G401 (cell line): ENCODE measurements at regions not wholly inside any gene's neighbourhood (a gene's known extent, or its start where the extent isn't known, plus 50 kb on each side); places are given as distances from the start of the nearest gene placed in this dataset.
"Not testable (repeated sequence)": the region's sequence is repeated elsewhere in the genome, so short reads cannot be mapped to it uniquely, and the experiment has no call there.

ENCODE experiments used
- DNase-seq: peaks from one replicate; pipeline ENCODE4 v3.0.0-alpha.2; 2015; ENCODE audit warnings: low spot score
- in situ Hi-C: cut with HindIII; loops from 2 replicates; pipeline ENCODE4 v1.10.0; 2016; ENCODE audit warnings: low sequenced_read_pairs, mixed read lengths

DNA sequence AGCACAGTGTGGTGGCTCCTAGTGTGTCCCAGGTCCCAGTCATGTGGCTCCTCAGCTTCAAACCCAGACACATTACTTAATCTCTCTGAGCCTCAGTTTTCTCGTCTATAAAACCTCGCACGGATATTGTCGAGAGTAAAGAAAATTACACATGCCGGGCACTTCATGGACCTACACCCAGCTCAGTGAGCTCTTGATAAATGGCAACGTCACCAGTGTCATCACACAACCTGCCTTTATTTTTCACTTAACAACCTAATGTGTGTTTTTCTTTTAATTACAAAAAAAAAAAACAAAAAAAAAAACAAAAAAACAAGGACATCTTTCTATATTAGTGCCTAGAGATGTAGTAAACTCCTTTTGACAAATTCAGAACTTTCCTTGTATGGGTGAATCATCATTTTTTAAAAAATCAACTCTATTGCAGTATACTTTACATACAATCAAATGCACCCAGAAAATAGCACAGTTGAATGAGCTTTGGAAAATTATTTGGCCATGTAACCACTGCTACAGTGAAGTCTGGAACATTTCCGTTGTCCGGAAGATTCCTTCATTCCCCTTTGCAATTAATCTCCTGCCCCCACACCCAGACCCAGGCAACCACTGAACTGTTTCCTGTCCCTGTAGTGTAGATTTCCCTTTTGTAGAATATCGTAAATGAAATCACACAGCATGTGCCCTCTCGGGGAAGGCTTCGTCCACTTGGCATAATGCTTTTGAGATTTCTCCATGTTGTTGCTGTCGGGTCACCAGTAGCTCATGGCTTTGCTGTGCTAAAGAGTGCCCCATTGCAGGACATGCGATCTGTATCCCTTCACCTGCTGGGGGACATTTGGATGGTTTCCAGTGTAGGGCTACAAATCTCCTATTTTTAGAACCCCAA, 100.4 kb upstream of the LARP1 start:
- DNase-seq: no peak
- in situ Hi-C loops: no loop called here

DNA sequence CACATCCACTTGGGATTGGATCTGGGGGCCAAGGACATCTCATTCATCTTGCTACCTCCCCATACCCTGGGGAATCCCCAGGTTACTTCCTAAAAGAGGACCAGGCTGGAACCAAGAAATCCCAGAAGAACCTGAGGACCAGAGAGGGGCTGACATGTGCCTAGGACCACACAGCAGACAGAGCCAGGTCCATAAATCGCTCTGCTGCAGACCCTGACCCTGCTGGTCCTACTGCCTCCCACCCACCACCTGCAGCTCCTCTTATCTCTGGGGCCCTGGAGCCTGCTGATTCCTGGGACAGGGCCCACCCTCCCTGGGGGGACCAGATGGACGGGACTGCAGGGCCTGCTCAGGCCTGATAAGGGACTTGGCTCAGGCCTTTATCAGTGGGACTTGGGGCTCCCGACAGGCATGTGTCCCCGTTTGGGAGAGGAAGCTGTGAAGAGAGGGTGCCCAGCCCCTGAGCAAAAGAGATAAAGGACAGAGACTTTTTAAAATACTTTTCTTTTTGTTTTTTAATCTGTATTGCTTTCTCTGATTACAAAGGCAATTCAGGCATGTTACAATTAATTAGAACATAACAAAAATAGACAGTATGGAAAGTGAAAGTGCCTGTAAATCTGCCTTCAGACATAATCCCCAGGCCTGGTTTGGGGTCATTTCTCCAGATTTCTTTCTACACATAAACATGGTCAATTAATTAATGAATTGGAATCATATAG, 101.3 kb upstream of the LARP1 start:
- in situ Hi-C loops: no loop called here
- DNase-seq: no peak

DNA sequence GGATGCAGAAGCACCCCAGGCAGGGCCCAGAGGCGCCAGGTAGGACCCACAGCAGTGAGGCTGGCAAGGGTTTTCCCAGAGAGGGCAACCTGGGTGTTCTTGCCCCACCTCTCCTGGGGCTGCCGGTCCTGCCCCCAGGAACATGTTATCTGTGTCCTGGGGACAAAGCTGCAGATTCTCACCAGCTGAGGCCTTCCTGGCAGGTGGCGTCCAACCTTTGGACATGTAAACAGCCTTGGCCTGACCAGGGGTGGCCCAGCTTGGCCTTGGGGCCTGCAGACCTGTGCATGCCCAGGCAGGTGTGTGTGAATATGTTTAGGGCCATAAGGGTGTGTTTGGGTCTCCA, 101.8 kb upstream of the LARP1 start:
- no peak for DNase-seq
- in situ Hi-C loops: no loop called here

DNA sequence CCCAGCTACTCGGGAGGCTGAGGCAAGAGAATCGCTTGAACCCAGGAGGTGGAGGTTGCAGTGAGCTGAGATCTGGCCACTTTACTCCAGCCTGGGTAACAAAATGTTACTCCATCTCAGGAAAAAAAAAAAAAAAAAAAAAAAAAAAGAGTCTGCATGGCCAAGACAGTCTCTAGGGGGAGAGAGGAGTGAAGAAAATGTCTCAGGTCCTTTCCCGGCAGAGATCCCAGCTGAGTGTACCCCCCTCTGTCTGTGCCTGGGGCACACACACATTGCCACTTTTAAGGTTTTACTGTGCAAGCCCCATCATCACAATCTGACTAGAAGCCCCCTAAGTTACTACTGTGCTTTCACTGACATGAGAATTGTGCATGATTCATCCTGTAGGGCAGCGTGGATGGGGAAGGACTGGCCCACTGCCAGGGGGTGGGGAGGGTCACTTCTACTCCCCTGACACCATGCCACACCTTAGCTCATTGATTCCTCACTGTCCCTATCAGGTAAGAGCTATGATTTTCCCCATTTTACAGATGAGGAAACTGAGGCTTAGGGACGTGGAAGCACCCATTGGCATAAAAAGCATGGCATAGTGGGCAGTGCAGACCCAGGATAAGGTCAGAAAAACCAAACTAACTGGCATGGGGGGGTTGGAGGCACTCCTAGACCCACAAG, 102.3 kb upstream of the LARP1 start:
- in situ Hi-C loops: no loop called here
- no peak for DNase-seq

DNA sequence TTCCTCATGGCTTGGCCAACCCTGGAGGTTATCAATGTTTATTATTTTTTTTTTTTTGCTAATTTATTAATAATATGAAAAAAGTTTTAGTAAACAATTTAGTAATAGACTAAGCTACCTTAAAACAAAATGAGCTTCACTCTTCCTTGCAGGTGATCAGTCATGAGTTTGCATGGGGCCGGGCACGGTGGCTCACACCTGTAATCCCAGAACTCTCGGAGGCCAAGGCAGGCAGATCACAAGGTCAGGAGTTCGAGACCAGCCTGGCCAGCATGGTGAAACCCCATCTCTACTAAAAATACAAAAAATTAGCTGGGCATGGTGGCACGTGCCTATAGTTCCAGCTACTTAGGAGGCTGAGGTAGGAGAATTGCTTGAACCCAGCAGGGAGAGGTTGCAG, 103.4 kb upstream of the LARP1 start:
- in situ Hi-C loops, DNase-seq: not testable (repeated sequence)

DNA sequence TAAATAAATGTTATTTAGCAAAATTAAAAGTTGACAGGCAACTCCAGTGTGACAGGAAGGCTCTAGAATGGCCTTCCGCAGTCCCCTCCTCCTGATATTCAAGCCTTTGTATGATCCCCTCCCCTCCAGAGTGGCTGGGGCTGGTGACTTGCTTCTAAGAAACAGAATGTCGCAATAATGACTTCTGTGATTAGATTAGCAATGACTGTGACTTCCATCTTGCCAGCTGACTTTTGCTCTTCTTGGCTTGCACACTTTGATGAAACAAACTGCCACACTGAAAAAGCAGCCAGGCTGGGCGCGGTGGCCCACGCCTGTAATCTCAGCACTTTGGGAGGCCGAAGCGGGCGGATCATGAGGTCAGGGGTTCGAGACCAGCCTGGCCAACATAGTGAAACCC, 106.5 kb upstream of the LARP1 start:
- DNase-seq: no peak
- in situ Hi-C loops: loop anchor here (10.0 kb wide), 1 partner anchor 236 kb away; no protein-coding TSS in a partner anchor

DNA sequence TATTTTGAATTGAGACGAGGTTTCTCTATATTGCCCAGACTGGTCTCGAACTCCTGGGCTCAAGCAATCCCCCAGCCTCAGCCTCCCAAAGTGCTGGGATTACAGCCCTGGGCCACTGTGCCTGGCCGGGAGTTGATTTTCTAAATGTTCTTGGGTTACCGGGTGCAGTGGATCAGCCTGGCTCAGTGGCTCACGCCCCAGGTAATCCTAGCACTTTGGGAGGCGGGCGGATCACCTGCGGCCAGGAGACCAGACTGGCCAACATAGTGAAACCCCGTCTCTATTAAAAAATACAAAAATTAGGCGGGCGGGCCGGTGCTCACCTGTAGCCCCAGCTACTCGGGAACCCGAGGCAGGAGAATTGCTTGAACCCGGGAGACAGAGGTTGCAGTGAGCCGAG, 106.9 kb upstream of the LARP1 start:
- in situ Hi-C loops: loop anchor here (10.0 kb wide), 1 partner anchor 237 kb away; no protein-coding TSS in a partner anchor
- no peak for DNase-seq

DNA sequence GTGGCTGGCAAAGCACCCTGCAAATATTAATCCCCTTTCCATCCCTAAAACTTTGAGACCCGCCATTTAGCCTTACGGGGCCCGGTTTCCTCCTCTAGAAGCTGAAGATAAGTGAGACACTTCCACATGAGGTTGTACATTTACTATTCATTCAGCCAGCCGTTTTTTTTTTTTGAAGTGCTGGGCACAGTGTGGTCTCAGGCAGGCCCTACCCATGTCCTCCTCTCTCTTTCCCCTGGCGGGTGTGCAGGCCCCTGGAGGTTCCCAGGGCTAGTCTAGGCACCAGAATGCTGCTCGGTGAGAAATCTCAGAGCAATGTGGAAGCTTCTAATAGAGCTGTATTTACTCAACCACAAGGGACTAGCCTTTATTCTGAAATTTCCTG, 107.4 kb upstream of the LARP1 start:
- no peak for DNase-seq
- in situ Hi-C loops: loop anchor here (10.0 kb wide), 1 partner anchor 237 kb away; no protein-coding TSS in a partner anchor

DNA sequence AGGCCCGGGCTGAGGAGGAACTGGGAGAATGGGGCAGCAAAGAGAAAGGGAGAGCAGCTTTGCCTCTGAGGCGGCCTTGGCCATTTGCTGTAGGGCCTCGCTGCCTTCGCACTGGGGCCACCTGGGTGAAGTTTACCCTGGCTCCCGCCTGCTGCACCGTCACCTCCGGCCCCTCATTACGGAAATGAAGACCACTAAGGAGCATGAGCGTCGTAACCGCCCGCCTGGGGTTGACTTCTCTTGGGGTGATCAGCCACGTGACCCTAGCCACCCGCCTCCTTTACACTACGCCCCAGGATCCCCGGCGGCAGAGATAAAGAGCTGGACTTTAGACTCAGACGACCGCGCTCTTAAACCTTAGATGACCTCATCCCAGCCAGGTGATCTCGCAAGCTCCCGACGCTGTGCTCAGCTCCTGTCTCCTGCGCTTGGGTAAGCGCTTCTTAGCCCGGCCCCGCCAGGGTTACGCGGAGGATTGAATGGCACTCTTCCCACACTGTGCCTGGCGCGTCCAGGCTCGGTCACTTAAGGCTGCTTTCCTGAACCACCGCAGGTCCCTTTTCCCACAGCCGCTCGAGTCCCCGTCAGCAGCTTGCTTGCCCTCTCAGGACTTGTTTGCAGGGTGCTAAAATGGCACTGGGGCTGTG, 107.9 kb upstream of the LARP1 start:
- in situ Hi-C loops: loop anchor here (10.0 kb wide), 1 partner anchor 238 kb away; no protein-coding TSS in a partner anchor
- DNase-seq: peak; percentile 15

DNA sequence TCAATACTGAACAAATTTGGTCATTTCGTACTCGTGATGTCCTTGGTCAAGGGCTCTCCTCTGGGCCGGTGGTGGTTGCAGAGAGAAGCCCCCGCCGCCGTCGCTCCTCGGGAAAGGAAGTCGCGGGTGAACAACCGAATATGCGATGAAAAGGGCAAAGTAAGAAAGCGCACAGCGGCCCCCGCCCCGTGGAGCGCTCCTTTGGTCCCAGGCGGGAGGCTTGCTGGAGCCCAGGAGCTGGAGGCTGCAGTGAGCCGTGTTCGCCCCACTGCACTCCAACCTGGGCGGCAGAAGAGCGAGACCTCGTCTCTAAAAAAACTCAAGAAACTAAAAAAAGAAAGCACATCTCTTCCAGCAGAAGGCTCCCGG, 108.4 kb upstream of the LARP1 start:
- in situ Hi-C loops: loop anchor here (10.0 kb wide), 1 partner anchor 238 kb away; no protein-coding TSS in a partner anchor

DNA sequence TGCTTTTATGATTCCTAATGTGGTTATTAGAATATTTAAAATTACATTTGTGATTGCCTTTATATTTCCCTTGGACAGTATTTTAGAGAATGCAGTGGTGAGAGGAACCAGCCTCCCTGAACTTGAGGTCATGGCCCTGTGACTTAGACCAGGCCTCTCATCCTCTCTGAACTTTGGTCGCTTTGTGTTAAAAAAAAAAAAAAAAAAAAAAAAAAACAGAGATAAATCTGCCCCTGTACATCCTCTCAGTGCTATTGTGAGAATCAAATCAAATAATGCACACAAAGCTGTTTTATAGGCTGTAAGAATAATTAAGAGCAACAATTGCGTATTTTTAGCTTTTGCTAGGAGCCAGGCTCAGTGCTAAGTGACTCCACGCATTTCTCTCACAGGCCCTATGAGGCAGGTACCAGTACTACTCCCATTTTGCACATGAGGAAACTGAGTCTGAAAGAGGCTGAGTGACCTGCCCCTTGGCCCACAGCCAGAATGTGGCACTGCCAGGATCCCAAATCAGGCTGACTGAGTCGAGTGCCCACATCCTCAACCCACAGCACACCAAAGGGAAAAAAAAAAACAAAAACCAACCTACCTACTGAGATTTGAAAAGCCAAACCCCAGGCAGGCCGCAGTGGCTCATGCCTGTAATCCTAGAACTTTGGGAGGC, 110.3 kb upstream of the LARP1 start:
- in situ Hi-C loops: loop anchor here (10.0 kb wide), 1 partner anchor 240 kb away; no protein-coding TSS in a partner anchor
- no peak for DNase-seq

More for the DNA sequence above, 108.4 kb upstream of the LARP1 start:
- DNase-seq: no peak

DNA sequence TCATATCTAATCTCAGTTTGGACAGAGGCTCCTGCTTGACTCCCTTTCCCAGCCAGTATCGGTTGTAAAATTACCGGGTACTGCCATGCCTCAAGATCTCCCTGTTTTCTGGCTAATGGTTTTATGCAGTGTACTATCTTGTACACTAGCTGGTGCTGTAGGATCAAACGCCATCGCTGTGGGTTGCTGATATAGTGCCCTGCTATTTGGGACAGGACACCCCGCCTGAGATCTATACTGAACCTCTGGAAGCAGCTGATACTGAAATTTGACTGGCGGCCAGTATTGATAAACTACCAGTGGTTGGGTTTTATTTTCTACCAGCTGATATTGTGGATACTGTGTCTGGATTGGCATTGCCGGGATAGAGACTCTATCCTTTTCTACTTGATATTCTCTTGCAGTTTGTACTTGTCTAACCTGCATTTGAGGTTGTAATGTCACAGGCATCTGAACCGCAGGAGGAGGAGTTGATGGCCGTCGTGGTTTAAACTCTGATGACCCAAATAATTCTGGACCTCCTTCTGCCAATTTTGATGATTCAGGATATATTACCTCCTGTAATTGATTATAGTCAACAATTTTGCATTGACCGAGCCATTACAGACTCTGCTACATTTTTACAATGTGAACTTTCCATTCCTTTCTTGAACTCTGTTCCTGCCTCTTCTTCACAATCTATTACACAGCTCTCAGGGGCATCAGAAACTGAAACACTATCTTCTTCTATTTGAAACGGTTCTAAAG, 112.5 kb upstream of the LARP1 start:
- no peak for DNase-seq
- in situ Hi-C loops: loop anchor here (10.0 kb wide), 1 partner anchor 242 kb away; no protein-coding TSS in a partner anchor

DNA sequence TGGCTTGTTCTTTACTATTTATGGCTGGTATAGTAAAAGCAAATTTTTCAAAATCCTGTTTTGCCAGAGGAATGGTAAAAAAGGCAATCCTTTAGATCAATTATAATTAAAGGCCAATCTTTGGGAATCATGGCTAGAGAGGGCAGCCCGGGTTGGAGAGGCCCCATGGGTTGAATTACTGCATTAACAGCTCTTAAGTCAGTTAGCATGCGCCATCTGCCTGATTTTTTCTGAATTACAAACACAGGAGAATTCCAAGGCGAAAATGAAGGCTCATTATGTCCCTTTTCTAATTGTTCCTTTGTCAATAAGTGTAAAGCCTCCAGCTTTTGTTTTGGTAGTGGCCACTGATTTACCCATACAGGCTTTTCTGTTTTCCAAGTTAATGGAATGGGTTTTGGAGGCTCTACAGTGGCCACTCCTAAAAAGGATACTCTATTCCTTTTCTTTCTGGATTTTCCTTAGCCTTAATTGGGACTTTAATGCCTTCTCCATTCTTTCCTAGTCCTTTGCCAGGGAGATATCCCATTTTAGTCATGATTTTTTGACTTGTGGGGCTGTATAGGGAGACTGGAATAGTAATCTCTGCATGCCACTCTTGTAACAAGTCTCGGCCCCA, 114.9 kb upstream of the LARP1 start:
- peak; percentile 26 for DNase-seq

DNA sequence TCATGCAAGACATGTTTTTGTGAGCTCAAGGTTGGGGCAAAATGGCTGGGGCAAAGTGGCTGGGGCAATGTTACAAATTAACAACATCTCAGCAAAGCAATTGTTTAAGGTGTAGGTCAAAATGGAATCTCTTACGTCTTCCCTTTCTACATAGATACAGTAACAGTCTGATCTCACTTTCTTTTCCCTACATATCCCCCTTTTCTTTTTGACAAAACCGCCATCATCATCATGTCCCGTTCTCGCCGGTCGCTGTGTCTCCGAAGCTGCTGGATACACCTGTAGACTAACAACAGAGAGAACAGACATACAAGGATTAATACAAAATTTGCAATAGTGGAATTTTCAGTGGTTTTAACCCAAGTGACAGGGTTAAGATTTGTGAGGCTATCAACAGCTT, 118.4 kb upstream of the LARP1 start:
- DNase-seq, in situ Hi-C loops: not testable (repeated sequence)

More for the DNA sequence above, 114.9 kb upstream of the LARP1 start:
- in situ Hi-C loops: loop anchor here (10.0 kb wide), 1 partner anchor 244 kb away; no protein-coding TSS in a partner anchor

DNA sequence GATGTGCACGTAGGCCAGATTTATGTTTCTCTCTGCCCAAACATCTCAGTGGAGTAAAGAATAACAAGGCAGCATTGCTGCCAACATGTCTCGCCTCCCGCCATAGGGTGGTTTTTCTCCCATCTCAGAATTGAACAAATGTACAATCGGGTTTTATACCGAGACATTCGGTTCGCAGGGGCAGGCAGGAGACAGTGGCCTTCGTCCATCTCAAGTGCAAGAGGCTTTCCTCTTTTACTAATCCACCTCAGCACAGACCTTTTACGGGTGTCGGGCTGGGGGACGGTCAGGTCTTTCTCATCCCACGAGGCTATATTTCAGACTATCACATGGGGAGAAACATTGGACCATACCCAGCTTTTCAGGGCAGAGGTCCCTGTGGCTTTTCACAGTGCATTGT, 118.9 kb upstream of the LARP1 start:
- in situ Hi-C loops: not testable (repeated sequence)

DNA sequence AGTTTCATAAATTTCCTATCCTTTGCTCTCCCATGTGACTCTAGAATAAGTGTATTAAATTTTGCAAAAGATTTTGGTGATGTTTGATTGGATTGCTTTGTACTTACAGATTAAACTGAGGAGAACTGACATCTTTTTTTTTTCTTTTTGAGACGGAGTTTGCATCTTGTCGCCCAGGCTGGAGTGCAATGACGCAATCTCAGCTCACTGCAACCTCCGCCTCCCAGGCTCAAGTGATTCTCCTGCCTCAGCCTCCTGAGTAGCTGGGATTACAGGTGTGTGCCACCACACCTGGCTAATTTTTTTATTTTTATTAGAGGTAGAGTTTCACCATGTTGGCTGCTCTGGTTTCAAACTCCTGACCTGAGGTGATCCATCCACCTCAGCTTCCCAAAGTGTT, 121.4 kb upstream of the LARP1 start:
- in situ Hi-C loops, DNase-seq: not testable (repeated sequence)

More for the DNA sequence above, 118.9 kb upstream of the LARP1 start:
- DNase-seq: not testable (repeated sequence)

DNA sequence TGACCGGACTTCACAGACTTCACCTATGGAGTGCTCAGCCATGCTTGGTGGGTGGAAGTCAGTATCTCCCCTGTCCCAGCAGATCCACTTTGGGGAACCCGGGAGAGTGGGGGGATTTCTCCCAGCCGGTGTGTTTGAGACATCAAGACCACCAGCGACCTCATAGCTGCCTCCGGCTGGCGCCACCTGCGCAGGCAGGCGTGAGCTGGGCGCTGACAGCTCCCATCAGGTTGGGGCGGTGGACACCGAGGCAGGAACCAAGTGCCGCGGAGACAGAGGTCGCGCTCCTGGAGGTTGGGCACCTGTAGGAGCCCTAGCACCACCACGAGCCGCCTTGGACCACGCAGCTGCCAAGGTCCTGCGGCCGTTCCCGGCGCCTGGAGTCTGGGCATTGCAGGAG, 124.0 kb upstream of the LARP1 start:
- DNase-seq: no peak
- in situ Hi-C loops: no loop called here
